Rectal smooth muscle tissue (tissue), 1 donor: ENCODE measurements at regions not wholly inside any gene's neighbourhood (a gene's known extent, or its start where the extent isn't known, plus 50 kb on each side); places are given as distances from the start of the nearest gene placed in this dataset.
"Not testable (repeated sequence)": the region's sequence is repeated elsewhere in the genome, so short reads cannot be mapped to it uniquely, and the experiment has no call there.

Experiments used
- H3K27ac ChIP-seq: one replicate; pipeline ENCODE4 v1.7.0; 2013; ENCODE audit warnings: low read depth, low read length, inconsistent platforms
- H3K27me3 ChIP-seq: one replicate; pipeline ENCODE4 v1.7.0; 2013; ENCODE audit warnings: low read length; ENCODE audit not compliant: control insufficient read depth, insufficient read depth
- H3K36me3 ChIP-seq: one replicate; pipeline ENCODE4 v1.7.0; 2013; ENCODE audit warnings: low read length; ENCODE audit not compliant: control insufficient read depth, insufficient read depth
- H3K4me1 ChIP-seq: one replicate; pipeline ENCODE4 v1.7.0; 2013; ENCODE audit warnings: low read length; ENCODE audit not compliant: control insufficient read depth, insufficient read depth
- H3K4me3 ChIP-seq: one replicate; pipeline ENCODE4 v1.7.0; 2013; ENCODE audit warnings: low read length
- H3K9ac ChIP-seq: one replicate; pipeline ENCODE4 v1.7.0; 2013; ENCODE audit warnings: low read length

GRCh38 chr9:21616082-21616778 lies 134.1 kb upstream of the IFNE start:
- Histone ChIP-seq H3K4me3 (no peak overlapping the region), H3K27me3 (no peaks in the 10 kb centered on the region), H3K36me3 (no peaks in the 10 kb centered on the region), H3K4me1 (no peaks in the 10 kb centered on the region), H3K27ac (no peak overlapping the region), H3K9ac (no peak overlapping the region)

- no peak overlapping the region for H3K9ac ChIP-seq
- no peaks in the 10 kb centered on the region for H3K36me3 ChIP-seq
- no peaks in the 10 kb centered on the region for H3K27me3 ChIP-seq
- no peaks in the 10 kb centered on the region for H3K4me1 ChIP-seq
- no peak overlapping the region for H3K4me3 ChIP-seq
- no peak overlapping the region for H3K27ac ChIP-seq
Observed at GRCh38 chr9:21624675-21625644, 142.8 kb upstream of the IFNE start.

GRCh38 chr9:21626493-21626892 lies 144.4 kb upstream of the IFNE start:
- no peak overlapping the region for H3K27ac ChIP-seq
- no peaks in the 10 kb centered on the region for H3K27me3 ChIP-seq
- no peak overlapping the region for H3K4me3 ChIP-seq
- no peaks in the 10 kb centered on the region for H3K4me1 ChIP-seq
- no peak overlapping the region for H3K9ac ChIP-seq
- H3K36me3 ChIP-seq = no peaks in the 10 kb centered on the region

GRCh38 chr9:21628954-21629353 lies 146.8 kb upstream of the IFNE start:
- H3K4me1 ChIP-seq, H3K27ac ChIP-seq, H3K4me3 ChIP-seq: not testable (repeated sequence)

GRCh38 chr9:21634951-21635350 lies 152.8 kb upstream of the IFNE start:
- Histone ChIP-seq H3K4me1 (no peaks in the 10 kb centered on the region), H3K27ac (no peak overlapping the region), H3K36me3 (no peaks in the 10 kb centered on the region), H3K27me3 (no peaks in the 10 kb centered on the region), H3K9ac (no peak overlapping the region), H3K4me3 (no peak overlapping the region)

More at GRCh38 chr9:21628954-21629353, 146.8 kb upstream of the IFNE start:
- H3K36me3 ChIP-seq, H3K27me3 ChIP-seq, H3K9ac ChIP-seq: not testable (repeated sequence)

GRCh38 chr9:21638104-21638503 lies 156.0 kb upstream of the IFNE start:
- Histone ChIP-seq H3K27ac (no peak overlapping the region), H3K4me1 (no peaks in the 10 kb centered on the region), H3K4me3 (no peak overlapping the region), H3K36me3 (no peaks in the 10 kb centered on the region), H3K27me3 (no peaks in the 10 kb centered on the region), H3K9ac (no peak overlapping the region)

- Histone ChIP-seq H3K4me1 (peaks cover 2% of the 10 kb centered on the region), H3K27me3 (no peaks in the 10 kb centered on the region), H3K9ac (no peak overlapping the region), H3K27ac (no peak overlapping the region), H3K36me3 (no peaks in the 10 kb centered on the region), H3K4me3 (no peak overlapping the region)
Observed at GRCh38 chr9:21653091-21653490, 149.3 kb upstream of the MTAP start.

GRCh38 chr9:21653589-21653988 lies 148.8 kb upstream of the MTAP start:
- Histone ChIP-seq H3K27ac (no peak overlapping the region), H3K4me1 (peaks cover 2% of the 10 kb centered on the region), H3K4me3 (no peak overlapping the region), H3K27me3 (no peaks in the 10 kb centered on the region), H3K9ac (no peak overlapping the region), H3K36me3 (no peaks in the 10 kb centered on the region)

- Histone ChIP-seq H3K4me3 (no peak overlapping the region), H3K27me3 (no peaks in the 10 kb centered on the region), H3K27ac (no peak overlapping the region), H3K4me1 (peaks cover 2% of the 10 kb centered on the region), H3K9ac (no peak overlapping the region), H3K36me3 (no peaks in the 10 kb centered on the region)
Observed at GRCh38 chr9:21656776-21657674, 145.4 kb upstream of the MTAP start.

GRCh38 chr9:21657966-21658667 lies 144.3 kb upstream of the MTAP start:
- no peaks in the 10 kb centered on the region for H3K27me3 ChIP-seq

GRCh38 chr9:21660976-21661375 lies 141.5 kb upstream of the MTAP start:
- Histone ChIP-seq H3K27ac (no peak overlapping the region), H3K4me1 (peaks cover 2% of the 10 kb centered on the region), H3K27me3 (no peaks in the 10 kb centered on the region), H3K9ac (no peak overlapping the region), H3K4me3 (no peak overlapping the region), H3K36me3 (no peaks in the 10 kb centered on the region)

More at GRCh38 chr9:21657966-21658667, 144.3 kb upstream of the MTAP start:
- Histone ChIP-seq H3K4me3 (no peak overlapping the region), H3K9ac (no peak overlapping the region), H3K27ac (no peak overlapping the region), H3K36me3 (no peaks in the 10 kb centered on the region), H3K4me1 (peaks cover 2% of the 10 kb centered on the region)
